Spleen (tissue), 7 donors: ENCODE measurements at regions not wholly inside any gene's neighbourhood (a gene's known extent, or its start where the extent isn't known, plus 50 kb on each side); places are given as distances from the start of the nearest gene placed in this dataset.

Experiments
- POLR2A ChIP-seq, 3 donors: fragments of 450-650 bp; IDR thresholded peaks; one replicate each; pipeline ENCODE4 v1.5.1; 2017; ENCODE audit warnings: antibody characterized with exemption in 3 of 3, mild to moderate bottlenecking in 1 of 3
- POLR2AphosphoS5 ChIP-seq, 3 donors: sonication (generic); formaldehyde crosslinking; IDR thresholded peaks; one replicate each; pipeline ENCODE4 v1.5.1; 2017; ENCODE audit warnings: antibody characterized with exemption in 3 of 3
- TF ChIP-seq, protein P1 (sequence below), 11 experiments: fragments of 200-600 bp in 7 of 11; fragments of 450-650 bp in 4 of 11; sonication (generic) in 4 of 11; IDR thresholded peaks in 8 of 11; conservative IDR thresholded peaks in 3 of 11; 1 replicate in 7 of 11; 2 replicates in 4 of 11; pipeline versions ENCODE4 v1.4.0 to v1.8.0; 2016 to 2021; ENCODE audit warnings: antibody characterized with exemption in 11 of 11, inconsistent platforms in 4 of 11, mild to moderate bottlenecking in 1 of 11
- donor health status: DM: no; HTN: no; CAD: no; lungs with moderate emphysema.
- donor health status: DM: no; HTN: no; CAD: no.
- donor health status: DM: no; HTN: no; CAD: no.

DNA sequence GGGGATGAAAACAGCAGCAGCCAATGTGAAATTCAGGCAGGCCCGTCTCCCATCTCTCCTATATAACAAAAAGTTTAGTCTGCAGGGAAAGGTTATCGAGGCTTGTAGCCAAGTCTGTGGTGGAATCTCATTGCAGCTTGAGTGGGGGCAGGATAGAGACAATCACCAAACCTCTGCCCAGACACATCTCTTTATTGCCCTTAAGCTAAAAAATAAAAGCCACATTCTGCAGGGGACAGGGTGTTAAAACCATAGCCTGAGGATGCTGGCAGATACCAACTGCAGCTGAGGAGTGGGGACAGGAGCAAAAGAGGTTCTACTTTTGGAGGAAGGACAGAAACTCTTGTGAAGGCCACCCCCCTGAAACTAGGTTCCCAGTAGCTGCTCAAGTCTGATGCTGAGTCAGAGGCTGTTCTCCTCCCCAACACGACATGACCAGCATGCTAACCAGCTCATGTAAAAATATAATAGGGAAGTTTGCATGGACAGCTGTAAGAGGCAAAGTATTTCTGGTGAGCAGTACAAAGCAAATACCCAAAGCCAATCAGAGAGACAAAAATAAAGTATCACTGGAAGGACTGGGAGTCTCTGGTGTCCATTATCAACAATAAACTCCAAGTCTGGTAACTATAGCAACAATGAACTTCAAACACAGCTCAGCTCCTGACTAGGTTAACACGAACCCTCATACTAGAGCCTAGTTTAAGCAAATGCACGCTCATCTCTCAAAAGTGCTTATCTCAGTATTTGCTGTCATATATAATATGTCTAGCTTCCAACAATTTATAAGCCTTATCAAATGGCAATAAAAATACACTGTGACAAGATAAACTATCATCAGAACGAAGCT, 362.2 kb upstream of the SLCO3A1 start:
- TF ChIP-seq, protein P1, sequence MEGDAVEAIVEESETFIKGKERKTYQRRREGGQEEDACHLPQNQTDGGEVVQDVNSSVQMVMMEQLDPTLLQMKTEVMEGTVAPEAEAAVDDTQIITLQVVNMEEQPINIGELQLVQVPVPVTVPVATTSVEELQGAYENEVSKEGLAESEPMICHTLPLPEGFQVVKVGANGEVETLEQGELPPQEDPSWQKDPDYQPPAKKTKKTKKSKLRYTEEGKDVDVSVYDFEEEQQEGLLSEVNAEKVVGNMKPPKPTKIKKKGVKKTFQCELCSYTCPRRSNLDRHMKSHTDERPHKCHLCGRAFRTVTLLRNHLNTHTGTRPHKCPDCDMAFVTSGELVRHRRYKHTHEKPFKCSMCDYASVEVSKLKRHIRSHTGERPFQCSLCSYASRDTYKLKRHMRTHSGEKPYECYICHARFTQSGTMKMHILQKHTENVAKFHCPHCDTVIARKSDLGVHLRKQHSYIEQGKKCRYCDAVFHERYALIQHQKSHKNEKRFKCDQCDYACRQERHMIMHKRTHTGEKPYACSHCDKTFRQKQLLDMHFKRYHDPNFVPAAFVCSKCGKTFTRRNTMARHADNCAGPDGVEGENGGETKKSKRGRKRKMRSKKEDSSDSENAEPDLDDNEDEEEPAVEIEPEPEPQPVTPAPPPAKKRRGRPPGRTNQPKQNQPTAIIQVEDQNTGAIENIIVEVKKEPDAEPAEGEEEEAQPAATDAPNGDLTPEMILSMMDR (IDR thresholded peaks at IDR 0.05 in 8 of 11, conservative IDR thresholded peaks at IDR 0.05 in 3 of 11), result no peak
- no peak for TF ChIP-seq POLR2A (IDR thresholded peaks at IDR 0.05)
- no peak for TF ChIP-seq POLR2AphosphoS5 (IDR thresholded peaks at IDR 0.05)
